OCI-LY3 (cell line): ENCODE measurements at regions not wholly inside any gene's neighbourhood (a gene's known extent, or its start where the extent isn't known, plus 50 kb on each side); places are given as distances from the start of the nearest gene placed in this dataset.

Experiments
- H2AFZ ChIP-seq: fragments of 200-600, 300-600 bp; shearing (Covaris generic); 2 replicates; pipeline ENCODE4 v1.6.0; 2014; ENCODE audit warnings: antibody characterized with exemption, low read depth, low read length
- H3K27ac ChIP-seq: fragments of 200-600, 300-600 bp; sonication (generic); 2 replicates; pipeline ENCODE4 v1.5.1; 2014; ENCODE audit warnings: mild to moderate bottlenecking, low read length, moderate library complexity, mixed read lengths
- H3K27me3 ChIP-seq: fragments of 200-600, 300-600 bp; sonication (generic); 2 replicates; pipeline ENCODE4 v1.6.1; 2014; ENCODE audit warnings: low read depth, low read length, mixed read lengths
- H3K36me3 ChIP-seq: fragments of 200-600, 300-600 bp; sonication (generic); replicated peaks from 2 replicates; pipeline ENCODE3; 2014; ENCODE audit warnings: low read depth, low read length, mixed read lengths
- H3K4me1 ChIP-seq: fragments of 300-600, 200-600 bp; sonication (generic); 2 replicates; pipeline ENCODE4 v1.6.1; 2014; ENCODE audit warnings: low read length, mixed read lengths
- H3K4me2 ChIP-seq: fragments of 200-600, 300-600 bp; sonication (generic); 2 replicates; pipeline ENCODE4 v1.6.1; 2014; ENCODE audit warnings: low read length, mixed read lengths
- H3K4me3 ChIP-seq: fragments of 300-600, 200-600 bp; sonication (generic); 2 replicates; pipeline ENCODE4 v1.5.1; 2014; ENCODE audit warnings: antibody characterized with exemption, mild to moderate bottlenecking, low read length, moderate library complexity
- H3K79me2 ChIP-seq: fragments of 300-600, 200-600 bp; shearing (Covaris generic); 2 replicates; pipeline ENCODE4 v1.6.1; 2014; ENCODE audit warnings: mild to moderate bottlenecking, low read length, mixed read lengths
- H3K9ac ChIP-seq: fragments of 300-600, 200-600 bp; shearing (Covaris generic); 2 replicates; pipeline ENCODE4 v1.6.0; 2014; ENCODE audit warnings: mild to moderate bottlenecking, low read length, moderate library complexity
- H3K9me3 ChIP-seq: fragments of 200-600, 300-600 bp; shearing (Covaris generic); 2 replicates; pipeline ENCODE4 v1.6.1; 2014; ENCODE audit warnings: low read length, mixed read lengths; ENCODE audit not compliant: insufficient read depth
- H4K20me1 ChIP-seq: fragments of 200-600, 300-600 bp; sonication (generic); 2 replicates; pipeline ENCODE4 v1.6.1; 2016; ENCODE audit warnings: low read length, mixed read lengths; ENCODE audit not compliant: insufficient read depth
- CTCF ChIP-seq: fragments of 200-600, 300-600 bp; sonication (generic); IDR thresholded peaks from 2 replicates; pipeline ENCODE4 v1.5.1; 2014; ENCODE audit warnings: antibody characterized with exemption, low read length, low read depth
- EZH2phosphoT487 ChIP-seq: fragments of 200-600 bp; shearing (Covaris generic); IDR thresholded peaks from 2 replicates; pipeline ENCODE4 v1.6.1; 2018; ENCODE audit warnings: antibody characterized with exemption, mixed run types, low read depth

- no peak overlapping the region for H3K4me2 ChIP-seq
- no peaks in the 10 kb centered on the region for H3K9me3 ChIP-seq
- TF ChIP-seq CTCF (no peak), EZH2phosphoT487 (no peak)
- H4K20me1 ChIP-seq = no peaks in the 10 kb centered on the region
- H3K4me1 ChIP-seq = no peaks in the 10 kb centered on the region
- H3K27ac ChIP-seq = no peak overlapping the region
- no peak overlapping the region for H2AFZ ChIP-seq
- no peaks in the 10 kb centered on the region for H3K27me3 ChIP-seq
- no peak overlapping the region for H3K9ac ChIP-seq
- no peaks in the 10 kb centered on the region for H3K36me3 ChIP-seq
- no peak overlapping the region for H3K4me3 ChIP-seq
- no peaks in the 10 kb centered on the region for H3K79me2 ChIP-seq
Observed at GRCh38 chr13:81582381-81582780, 1241.5 kb upstream of the SPRY2 start.

GRCh38 chr13:81577601-81578195, 1236.8 kb upstream of the SPRY2 start:
- H3K27ac ChIP-seq = no peak overlapping the region
- H4K20me1 ChIP-seq = no peaks in the 10 kb centered on the region
- no peaks in the 10 kb centered on the region for H3K79me2 ChIP-seq
- no peak overlapping the region for H3K4me2 ChIP-seq
- H3K36me3 ChIP-seq = no peaks in the 10 kb centered on the region
- no peaks in the 10 kb centered on the region for H3K4me1 ChIP-seq
- no peaks in the 10 kb centered on the region for H3K27me3 ChIP-seq
- no peak overlapping the region for H3K4me3 ChIP-seq
- H3K9ac ChIP-seq = no peak overlapping the region
- no peak overlapping the region for H2AFZ ChIP-seq
- no peak for TF ChIP-seq CTCF
- no peak for TF ChIP-seq EZH2phosphoT487
- no peaks in the 10 kb centered on the region for H3K9me3 ChIP-seq

GRCh38 chr13:81568824-81569223, 1227.9 kb upstream of the SPRY2 start:
- H3K4me2 ChIP-seq = no peak overlapping the region
- H4K20me1 ChIP-seq = no peaks in the 10 kb centered on the region
- no peaks in the 10 kb centered on the region for H3K79me2 ChIP-seq
- no peaks in the 10 kb centered on the region for H3K9me3 ChIP-seq
- H2AFZ ChIP-seq = no peak overlapping the region
- TF ChIP-seq EZH2phosphoT487 (no peak), CTCF (no peak)
- H3K9ac ChIP-seq = no peak overlapping the region
- H3K27me3 ChIP-seq = no peaks in the 10 kb centered on the region
- H3K4me1 ChIP-seq = peaks cover 8% of the 10 kb centered on the region
- H3K36me3 ChIP-seq = no peaks in the 10 kb centered on the region
- no peak overlapping the region; the same call in 1 of the 2 replicates for H3K27ac ChIP-seq
- no peak overlapping the region for H3K4me3 ChIP-seq

- no peaks in the 10 kb centered on the region for H3K36me3 ChIP-seq
- no peaks in the 10 kb centered on the region for H3K79me2 ChIP-seq
- no peaks in the 10 kb centered on the region for H3K27me3 ChIP-seq
- no peaks in the 10 kb centered on the region for H4K20me1 ChIP-seq
- no peak overlapping the region for H3K4me3 ChIP-seq
- TF ChIP-seq CTCF (no peak), EZH2phosphoT487 (no peak)
- no peak overlapping the region for H3K4me2 ChIP-seq
- no peak overlapping the region for H3K9ac ChIP-seq
- peaks cover 8% of the 10 kb centered on the region for H3K4me1 ChIP-seq
- H2AFZ ChIP-seq = no peak overlapping the region
- H3K27ac ChIP-seq = no peak overlapping the region
- no peaks in the 10 kb centered on the region for H3K9me3 ChIP-seq
Observed at GRCh38 chr13:81565849-81566248, 1224.9 kb upstream of the SPRY2 start.
